ENCODE measurements at regions not wholly inside any gene's neighbourhood (a gene's known extent, or its start where the extent isn't known, plus 50 kb on each side); places are given as distances from the start of the nearest gene placed in this dataset.

DNA sequence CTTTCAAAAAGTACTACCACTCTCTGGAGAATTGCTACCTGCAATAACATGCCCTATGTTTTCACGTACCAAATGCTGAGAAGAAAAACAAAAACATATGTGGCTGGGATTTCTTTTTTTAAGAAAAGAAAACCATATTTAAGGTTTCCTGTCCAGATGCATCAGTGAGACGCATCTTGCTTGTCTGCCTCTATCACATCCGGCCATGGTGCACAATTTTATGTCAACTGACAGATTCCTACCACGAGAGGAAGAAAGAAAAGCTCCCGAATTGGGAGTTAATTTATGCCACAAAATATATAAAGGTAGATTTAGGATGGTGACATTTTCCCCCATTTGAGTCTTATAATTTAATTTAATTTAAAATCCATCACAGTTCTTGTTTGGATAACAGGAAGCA, 62.3 kb upstream of the COL24A1 start:
- H3K27me3 Mint-ChIP-seq (ENCODE audit: low read depth), result no peaks in the 10 kb centered on the region
- ChIA-PET CTCF (no interaction called here), POLR2A (no interaction called here)
- H3K36me3 Mint-ChIP-seq, result 0 out of 2 replicates have a peak, but pooled peaks cover 2% of the 10 kb centered on the region
- H3K9me3 Mint-ChIP-seq, result peaks cover 5% of the 10 kb centered on the region; the same call in 1 of the 2 replicates
- no peak for ATAC-seq
- H3K27ac Mint-ChIP-seq, result no peak overlapping the region
- no peaks in the 10 kb centered on the region for H3K4me1 Mint-ChIP-seq
- DNase-seq (ENCODE audit: low spot score), result no peak
- TF ChIP-seq, protein P1, sequence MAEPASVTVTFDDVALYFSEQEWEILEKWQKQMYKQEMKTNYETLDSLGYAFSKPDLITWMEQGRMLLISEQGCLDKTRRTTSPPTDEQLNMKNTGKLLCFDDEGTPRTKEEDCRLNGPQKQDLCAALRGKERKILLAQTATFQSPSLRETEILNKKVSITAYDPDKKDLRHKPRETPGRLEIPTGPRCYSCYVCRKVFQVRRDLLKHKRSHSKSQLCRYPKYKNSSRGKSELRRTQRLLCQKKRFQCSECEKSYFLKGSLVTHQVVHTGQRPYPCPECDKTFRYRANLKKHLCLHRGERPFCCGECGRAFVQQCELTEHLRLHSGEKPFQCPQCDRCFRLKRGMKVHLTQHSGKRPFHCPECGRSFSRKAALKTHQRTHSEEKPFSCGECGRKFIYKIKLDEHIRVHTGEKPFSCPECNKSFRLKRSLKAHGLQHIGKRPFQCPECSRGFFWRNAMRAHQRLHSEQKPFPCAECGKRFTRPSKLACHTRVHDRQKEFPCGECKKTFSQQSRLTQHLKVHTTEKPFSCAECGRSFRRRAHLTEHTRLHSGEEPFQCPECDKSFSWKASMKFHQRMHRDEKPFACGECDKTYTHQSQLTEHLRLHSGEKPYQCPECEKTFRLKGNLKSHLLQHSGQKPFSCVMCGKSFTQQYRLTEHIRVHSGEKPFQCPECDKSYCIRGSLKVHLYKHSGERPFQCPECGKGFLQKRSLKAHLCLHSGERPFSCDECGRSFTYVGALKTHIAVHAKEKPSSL (CRISPR knock-in tag; conservative IDR thresholded peaks at IDR 0.05), result no peak
- TF ChIP-seq ZNF671 (CRISPR knock-in tag; IDR thresholded peaks at IDR 0.05), result no peak
- no peak overlapping the region for H3K4me3 Mint-ChIP-seq

DNA sequence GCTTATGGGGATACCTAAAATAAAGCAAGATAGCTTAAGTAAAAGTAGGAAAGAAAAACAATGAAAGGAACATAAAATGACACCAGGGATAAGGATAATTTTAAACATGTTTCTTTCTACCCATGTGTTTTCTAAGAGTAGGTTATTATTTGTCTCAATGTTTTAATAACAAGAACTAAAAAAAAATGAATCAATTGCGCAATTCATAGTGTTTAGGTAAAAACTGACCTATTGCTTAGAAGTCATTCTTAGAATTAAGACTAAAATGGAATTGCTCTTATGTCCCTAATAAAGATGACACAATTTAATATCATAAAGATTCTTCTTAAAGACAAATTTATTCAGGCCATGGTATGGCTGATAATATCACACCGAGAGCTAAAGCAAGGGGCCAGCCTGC, 58.0 kb upstream of the COL24A1 start:
- ChIA-PET CTCF (no interaction called here), POLR2A (no interaction called here)
- Mint-ChIP-seq H3K9me3 (peaks cover 8% of the 10 kb centered on the region; the same call in 1 of the 2 replicates), H3K4me1 (no peaks in the 10 kb centered on the region), H3K4me3 (no peak overlapping the region), H3K27ac (no peak overlapping the region), H3K27me3 (ENCODE audit: low read depth) (no peaks in the 10 kb centered on the region), H3K36me3 (0 out of 2 replicates have a peak, but pooled peaks cover 2% of the 10 kb centered on the region)
- DNase-seq (ENCODE audit: low spot score) (no peak), ATAC-seq (no peak)
- TF ChIP-seq, protein P1 (CRISPR knock-in tag; conservative IDR thresholded peaks at IDR 0.05), result no peak
- no peak for TF ChIP-seq ZNF317 (CRISPR knock-in tag; IDR thresholded peaks at IDR 0.05; ENCODE audit: borderline replicate concordance, low read depth)
- TF ChIP-seq, protein P2, sequence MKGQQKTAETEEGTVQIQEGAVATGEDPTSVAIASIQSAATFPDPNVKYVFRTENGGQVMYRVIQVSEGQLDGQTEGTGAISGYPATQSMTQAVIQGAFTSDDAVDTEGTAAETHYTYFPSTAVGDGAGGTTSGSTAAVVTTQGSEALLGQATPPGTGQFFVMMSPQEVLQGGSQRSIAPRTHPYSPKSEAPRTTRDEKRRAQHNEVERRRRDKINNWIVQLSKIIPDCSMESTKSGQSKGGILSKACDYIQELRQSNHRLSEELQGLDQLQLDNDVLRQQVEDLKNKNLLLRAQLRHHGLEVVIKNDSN (CRISPR knock-in tag; IDR thresholded peaks at IDR 0.05), result no peak
- TF ChIP-seq, protein P3, sequence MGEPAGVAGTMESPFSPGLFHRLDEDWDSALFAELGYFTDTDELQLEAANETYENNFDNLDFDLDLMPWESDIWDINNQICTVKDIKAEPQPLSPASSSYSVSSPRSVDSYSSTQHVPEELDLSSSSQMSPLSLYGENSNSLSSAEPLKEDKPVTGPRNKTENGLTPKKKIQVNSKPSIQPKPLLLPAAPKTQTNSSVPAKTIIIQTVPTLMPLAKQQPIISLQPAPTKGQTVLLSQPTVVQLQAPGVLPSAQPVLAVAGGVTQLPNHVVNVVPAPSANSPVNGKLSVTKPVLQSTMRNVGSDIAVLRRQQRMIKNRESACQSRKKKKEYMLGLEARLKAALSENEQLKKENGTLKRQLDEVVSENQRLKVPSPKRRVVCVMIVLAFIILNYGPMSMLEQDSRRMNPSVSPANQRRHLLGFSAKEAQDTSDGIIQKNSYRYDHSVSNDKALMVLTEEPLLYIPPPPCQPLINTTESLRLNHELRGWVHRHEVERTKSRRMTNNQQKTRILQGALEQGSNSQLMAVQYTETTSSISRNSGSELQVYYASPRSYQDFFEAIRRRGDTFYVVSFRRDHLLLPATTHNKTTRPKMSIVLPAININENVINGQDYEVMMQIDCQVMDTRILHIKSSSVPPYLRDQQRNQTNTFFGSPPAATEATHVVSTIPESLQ (CRISPR knock-in tag; IDR thresholded peaks at IDR 0.05), result no peak
- TF ChIP-seq, protein P4, sequence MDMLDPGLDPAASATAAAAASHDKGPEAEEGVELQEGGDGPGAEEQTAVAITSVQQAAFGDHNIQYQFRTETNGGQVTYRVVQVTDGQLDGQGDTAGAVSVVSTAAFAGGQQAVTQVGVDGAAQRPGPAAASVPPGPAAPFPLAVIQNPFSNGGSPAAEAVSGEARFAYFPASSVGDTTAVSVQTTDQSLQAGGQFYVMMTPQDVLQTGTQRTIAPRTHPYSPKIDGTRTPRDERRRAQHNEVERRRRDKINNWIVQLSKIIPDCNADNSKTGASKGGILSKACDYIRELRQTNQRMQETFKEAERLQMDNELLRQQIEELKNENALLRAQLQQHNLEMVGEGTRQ (CRISPR knock-in tag; IDR thresholded peaks at IDR 0.05), result no peak
- no peak for TF ChIP-seq ESRRA (CRISPR knock-in tag; IDR thresholded peaks at IDR 0.05; ENCODE audit: borderline replicate concordance)
- no peak for TF ChIP-seq NFATC4 (CRISPR knock-in tag; IDR thresholded peaks at IDR 0.05)
- TF ChIP-seq SP1 (CRISPR knock-in tag; conservative IDR thresholded peaks at IDR 0.05), result no peak
- TF ChIP-seq, protein P5, sequence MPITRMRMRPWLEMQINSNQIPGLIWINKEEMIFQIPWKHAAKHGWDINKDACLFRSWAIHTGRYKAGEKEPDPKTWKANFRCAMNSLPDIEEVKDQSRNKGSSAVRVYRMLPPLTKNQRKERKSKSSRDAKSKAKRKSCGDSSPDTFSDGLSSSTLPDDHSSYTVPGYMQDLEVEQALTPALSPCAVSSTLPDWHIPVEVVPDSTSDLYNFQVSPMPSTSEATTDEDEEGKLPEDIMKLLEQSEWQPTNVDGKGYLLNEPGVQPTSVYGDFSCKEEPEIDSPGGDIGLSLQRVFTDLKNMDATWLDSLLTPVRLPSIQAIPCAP (CRISPR knock-in tag; IDR thresholded peaks at IDR 0.05), result no peak
- TF ChIP-seq, protein P6, sequence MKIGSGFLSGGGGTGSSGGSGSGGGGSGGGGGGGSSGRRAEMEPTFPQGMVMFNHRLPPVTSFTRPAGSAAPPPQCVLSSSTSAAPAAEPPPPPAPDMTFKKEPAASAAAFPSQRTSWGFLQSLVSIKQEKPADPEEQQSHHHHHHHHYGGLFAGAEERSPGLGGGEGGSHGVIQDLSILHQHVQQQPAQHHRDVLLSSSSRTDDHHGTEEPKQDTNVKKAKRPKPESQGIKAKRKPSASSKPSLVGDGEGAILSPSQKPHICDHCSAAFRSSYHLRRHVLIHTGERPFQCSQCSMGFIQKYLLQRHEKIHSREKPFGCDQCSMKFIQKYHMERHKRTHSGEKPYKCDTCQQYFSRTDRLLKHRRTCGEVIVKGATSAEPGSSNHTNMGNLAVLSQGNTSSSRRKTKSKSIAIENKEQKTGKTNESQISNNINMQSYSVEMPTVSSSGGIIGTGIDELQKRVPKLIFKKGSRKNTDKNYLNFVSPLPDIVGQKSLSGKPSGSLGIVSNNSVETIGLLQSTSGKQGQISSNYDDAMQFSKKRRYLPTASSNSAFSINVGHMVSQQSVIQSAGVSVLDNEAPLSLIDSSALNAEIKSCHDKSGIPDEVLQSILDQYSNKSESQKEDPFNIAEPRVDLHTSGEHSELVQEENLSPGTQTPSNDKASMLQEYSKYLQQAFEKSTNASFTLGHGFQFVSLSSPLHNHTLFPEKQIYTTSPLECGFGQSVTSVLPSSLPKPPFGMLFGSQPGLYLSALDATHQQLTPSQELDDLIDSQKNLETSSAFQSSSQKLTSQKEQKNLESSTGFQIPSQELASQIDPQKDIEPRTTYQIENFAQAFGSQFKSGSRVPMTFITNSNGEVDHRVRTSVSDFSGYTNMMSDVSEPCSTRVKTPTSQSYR (CRISPR knock-in tag; IDR thresholded peaks at IDR 0.05), result no peak
- TF ChIP-seq ZNF416 (CRISPR knock-in tag; IDR thresholded peaks at IDR 0.05), result no peak
- TF ChIP-seq ZNF121 (CRISPR knock-in tag; IDR thresholded peaks at IDR 0.05), result no peak
- TF ChIP-seq, protein P7, sequence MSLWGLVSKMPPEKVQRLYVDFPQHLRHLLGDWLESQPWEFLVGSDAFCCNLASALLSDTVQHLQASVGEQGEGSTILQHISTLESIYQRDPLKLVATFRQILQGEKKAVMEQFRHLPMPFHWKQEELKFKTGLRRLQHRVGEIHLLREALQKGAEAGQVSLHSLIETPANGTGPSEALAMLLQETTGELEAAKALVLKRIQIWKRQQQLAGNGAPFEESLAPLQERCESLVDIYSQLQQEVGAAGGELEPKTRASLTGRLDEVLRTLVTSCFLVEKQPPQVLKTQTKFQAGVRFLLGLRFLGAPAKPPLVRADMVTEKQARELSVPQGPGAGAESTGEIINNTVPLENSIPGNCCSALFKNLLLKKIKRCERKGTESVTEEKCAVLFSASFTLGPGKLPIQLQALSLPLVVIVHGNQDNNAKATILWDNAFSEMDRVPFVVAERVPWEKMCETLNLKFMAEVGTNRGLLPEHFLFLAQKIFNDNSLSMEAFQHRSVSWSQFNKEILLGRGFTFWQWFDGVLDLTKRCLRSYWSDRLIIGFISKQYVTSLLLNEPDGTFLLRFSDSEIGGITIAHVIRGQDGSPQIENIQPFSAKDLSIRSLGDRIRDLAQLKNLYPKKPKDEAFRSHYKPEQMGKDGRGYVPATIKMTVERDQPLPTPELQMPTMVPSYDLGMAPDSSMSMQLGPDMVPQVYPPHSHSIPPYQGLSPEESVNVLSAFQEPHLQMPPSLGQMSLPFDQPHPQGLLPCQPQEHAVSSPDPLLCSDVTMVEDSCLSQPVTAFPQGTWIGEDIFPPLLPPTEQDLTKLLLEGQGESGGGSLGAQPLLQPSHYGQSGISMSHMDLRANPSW (CRISPR knock-in tag; conservative IDR thresholded peaks at IDR 0.05; ENCODE audit: low read depth), result no peak
- TF ChIP-seq, protein P8, sequence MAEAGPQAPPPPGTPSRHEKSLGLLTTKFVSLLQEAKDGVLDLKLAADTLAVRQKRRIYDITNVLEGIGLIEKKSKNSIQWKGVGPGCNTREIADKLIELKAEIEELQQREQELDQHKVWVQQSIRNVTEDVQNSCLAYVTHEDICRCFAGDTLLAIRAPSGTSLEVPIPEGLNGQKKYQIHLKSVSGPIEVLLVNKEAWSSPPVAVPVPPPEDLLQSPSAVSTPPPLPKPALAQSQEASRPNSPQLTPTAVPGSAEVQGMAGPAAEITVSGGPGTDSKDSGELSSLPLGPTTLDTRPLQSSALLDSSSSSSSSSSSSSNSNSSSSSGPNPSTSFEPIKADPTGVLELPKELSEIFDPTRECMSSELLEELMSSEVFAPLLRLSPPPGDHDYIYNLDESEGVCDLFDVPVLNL (CRISPR knock-in tag; IDR thresholded peaks at IDR 0.05; ENCODE audit: borderline replicate concordance, low read depth), result no peak
- TF ChIP-seq, protein P9, sequence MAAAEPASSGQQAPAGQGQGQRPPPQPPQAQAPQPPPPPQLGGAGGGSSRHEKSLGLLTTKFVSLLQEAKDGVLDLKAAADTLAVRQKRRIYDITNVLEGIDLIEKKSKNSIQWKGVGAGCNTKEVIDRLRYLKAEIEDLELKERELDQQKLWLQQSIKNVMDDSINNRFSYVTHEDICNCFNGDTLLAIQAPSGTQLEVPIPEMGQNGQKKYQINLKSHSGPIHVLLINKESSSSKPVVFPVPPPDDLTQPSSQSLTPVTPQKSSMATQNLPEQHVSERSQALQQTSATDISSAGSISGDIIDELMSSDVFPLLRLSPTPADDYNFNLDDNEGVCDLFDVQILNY (CRISPR knock-in tag; IDR thresholded peaks at IDR 0.05), result no peak

Measured in WTC11 (cell line).